GM12865 (cell line): ENCODE measurements at regions not wholly inside any gene's neighbourhood (a gene's known extent, or its start where the extent isn't known, plus 50 kb on each side); places are given as distances from the start of the nearest gene placed in this dataset.
A peak's percentile ranks its signal among the peaks of the same experiment; 100 is the strongest.

Experiments
- DNase-seq: peaks from one replicate; pipeline ENCODE4 v3.0.0; 2010; ENCODE audit warnings: low read depth
- H3K4me3 ChIP-seq: 2 replicates; pipeline ENCODE4 v1.5.1; 2011; ENCODE audit warnings: mild to moderate bottlenecking, low read depth, low read length, control low read depth
- TF ChIP-seq, protein P1 (sequence below): IDR thresholded peaks from 2 replicates; pipeline ENCODE4 v1.5.1; 2011; ENCODE audit warnings: low read length, control low read depth, low read depth, inconsistent platforms; ENCODE audit not compliant: insufficient read depth; ENCODE audit errors: missing control alignments

- TF ChIP-seq, protein P1, sequence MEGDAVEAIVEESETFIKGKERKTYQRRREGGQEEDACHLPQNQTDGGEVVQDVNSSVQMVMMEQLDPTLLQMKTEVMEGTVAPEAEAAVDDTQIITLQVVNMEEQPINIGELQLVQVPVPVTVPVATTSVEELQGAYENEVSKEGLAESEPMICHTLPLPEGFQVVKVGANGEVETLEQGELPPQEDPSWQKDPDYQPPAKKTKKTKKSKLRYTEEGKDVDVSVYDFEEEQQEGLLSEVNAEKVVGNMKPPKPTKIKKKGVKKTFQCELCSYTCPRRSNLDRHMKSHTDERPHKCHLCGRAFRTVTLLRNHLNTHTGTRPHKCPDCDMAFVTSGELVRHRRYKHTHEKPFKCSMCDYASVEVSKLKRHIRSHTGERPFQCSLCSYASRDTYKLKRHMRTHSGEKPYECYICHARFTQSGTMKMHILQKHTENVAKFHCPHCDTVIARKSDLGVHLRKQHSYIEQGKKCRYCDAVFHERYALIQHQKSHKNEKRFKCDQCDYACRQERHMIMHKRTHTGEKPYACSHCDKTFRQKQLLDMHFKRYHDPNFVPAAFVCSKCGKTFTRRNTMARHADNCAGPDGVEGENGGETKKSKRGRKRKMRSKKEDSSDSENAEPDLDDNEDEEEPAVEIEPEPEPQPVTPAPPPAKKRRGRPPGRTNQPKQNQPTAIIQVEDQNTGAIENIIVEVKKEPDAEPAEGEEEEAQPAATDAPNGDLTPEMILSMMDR, result no peak
- DNase-seq, result no peak
- no peak overlapping the region for H3K4me3 ChIP-seq
These were observed 69.9 kb upstream of the PSMA6 start for GRCh38 chr14:35222324-35222723.

GRCh38 chr14:35222872-35223466, 69.2 kb upstream of the PSMA6 start:
- no peak for DNase-seq
- TF ChIP-seq, protein P1, result no peak
- H3K4me3 ChIP-seq, result no peak overlapping the region

DNA sequence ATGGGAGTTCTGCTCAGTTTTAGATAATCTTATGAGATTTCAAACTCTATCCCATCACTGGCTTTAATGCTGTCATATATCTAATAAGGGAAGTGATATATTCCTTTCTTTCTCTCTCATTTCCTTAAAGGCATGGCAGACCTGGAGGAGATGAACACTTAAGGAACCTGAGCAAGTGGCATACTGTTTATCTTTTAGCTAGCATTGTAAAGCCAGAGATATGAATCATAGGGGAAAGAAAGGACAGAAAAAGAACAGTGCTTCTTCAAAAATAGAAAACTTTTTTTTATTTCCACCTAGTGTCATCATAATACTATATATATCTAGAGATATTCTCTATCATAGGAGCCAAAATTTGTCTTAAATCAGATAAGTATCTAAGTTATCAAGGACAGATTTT, 68.3 kb upstream of the PSMA6 start:
- DNase-seq, result no peak
- H3K4me3 ChIP-seq, result no peak overlapping the region
- TF ChIP-seq, protein P1, result no peak

DNA sequence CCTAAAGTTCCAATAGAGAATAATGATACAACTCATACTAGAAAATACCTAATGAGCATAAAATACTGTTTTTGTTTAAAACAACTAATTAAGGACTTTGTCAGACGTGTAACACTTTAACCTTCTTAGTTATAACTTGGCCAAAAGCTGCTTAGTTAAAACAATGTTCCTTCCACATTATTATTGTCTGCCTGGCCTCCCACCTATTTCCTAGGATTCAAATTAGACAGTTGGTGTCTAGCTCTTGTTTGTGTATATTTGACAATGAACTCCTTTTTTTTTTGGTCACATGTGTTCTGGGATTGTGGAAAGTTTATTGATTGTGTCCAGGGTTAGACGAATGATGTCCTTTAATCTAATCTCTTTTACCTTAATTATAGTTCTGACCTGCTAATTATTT, 67.6 kb upstream of the PSMA6 start:
- H3K4me3 ChIP-seq, result no peak overlapping the region
- DNase-seq, result no peak
- TF ChIP-seq, protein P1, result no peak

GRCh38 chr14:35229084-35229791, 62.9 kb upstream of the PSMA6 start:
- DNase-seq, result peak; percentile 28
- H3K4me3 ChIP-seq, result no peak overlapping the region

DNA sequence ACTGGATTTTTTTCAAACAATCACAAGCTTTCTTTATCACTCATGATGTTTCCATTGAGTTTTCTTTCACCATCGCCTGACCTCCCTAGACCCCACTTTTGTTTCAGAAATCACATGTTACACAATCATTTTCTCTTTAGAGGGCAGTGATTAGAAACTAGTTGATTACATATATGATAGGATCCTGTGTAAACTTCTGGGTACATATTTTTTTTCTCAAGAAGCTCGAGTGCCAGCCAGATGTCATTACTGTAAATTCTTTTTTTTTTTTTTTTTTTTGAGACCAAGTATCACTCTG, 62.4 kb upstream of the PSMA6 start:
- no peak overlapping the region for H3K4me3 ChIP-seq
- TF ChIP-seq, protein P1, result no peak
- DNase-seq, result no peak

More at GRCh38 chr14:35229084-35229791, 62.9 kb upstream of the PSMA6 start:
- TF ChIP-seq, protein P1, result peak; percentile 27
